ENCODE measurements at regions not wholly inside any gene's neighbourhood (a gene's known extent, or its start where the extent isn't known, plus 50 kb on each side); places are given as distances from the start of the nearest gene placed in this dataset.

DNA sequence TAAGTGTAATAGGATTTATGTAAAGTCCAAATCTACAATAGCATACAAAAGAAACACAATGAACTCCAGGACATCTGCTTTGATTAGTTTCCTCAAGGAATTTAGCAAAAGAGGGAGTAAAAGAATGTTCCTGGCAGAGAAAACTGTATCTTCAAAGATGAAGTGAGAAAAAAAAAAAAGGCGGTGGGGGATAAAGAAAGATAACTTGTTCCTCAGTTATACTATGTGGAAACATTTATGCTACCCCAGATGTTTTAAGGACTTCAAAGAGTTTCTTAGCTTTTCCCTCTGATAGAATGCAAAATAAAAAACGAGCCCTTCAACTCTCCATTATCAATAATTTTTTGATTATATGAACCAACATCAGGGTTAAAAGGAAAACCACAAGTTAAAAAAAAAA is 908.9 kb upstream of the ADGRL2 start:
- in situ Hi-C loops (cut with MboI; ENCODE audit: low pct_unique_long_range_greater_than_20kb, low sequenced_read_pairs, unreplicated experiment) = no loop called here
- TF ChIP-seq, protein P1, sequence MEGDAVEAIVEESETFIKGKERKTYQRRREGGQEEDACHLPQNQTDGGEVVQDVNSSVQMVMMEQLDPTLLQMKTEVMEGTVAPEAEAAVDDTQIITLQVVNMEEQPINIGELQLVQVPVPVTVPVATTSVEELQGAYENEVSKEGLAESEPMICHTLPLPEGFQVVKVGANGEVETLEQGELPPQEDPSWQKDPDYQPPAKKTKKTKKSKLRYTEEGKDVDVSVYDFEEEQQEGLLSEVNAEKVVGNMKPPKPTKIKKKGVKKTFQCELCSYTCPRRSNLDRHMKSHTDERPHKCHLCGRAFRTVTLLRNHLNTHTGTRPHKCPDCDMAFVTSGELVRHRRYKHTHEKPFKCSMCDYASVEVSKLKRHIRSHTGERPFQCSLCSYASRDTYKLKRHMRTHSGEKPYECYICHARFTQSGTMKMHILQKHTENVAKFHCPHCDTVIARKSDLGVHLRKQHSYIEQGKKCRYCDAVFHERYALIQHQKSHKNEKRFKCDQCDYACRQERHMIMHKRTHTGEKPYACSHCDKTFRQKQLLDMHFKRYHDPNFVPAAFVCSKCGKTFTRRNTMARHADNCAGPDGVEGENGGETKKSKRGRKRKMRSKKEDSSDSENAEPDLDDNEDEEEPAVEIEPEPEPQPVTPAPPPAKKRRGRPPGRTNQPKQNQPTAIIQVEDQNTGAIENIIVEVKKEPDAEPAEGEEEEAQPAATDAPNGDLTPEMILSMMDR (IDR thresholded peaks at IDR 0.05; ENCODE audit: extremely low read depth, insufficient read depth, missing control alignments) = no peak
- no peak for DNase-seq (ENCODE audit: low spot score)

DNA sequence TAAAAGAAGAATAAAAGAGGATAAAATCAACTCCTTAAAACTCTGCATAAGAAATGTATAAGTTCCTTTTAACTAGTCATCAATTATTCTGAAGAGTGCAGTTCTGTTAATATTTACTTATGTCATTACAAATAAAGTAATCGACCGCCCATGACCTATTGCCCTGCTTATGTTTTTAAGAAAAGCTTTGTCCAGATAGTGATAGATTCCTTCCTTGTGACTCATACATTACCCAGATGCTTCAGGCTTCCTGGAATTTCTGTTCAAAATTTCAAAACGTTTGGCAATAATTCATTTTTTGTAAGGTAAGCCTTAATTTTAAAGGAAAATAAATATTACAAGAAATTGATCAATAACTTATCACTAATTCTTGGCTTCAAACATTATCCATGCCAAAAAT is 918.2 kb upstream of the ADGRL2 start:
- TF ChIP-seq, protein P1 (IDR thresholded peaks at IDR 0.05; ENCODE audit: extremely low read depth, insufficient read depth, missing control alignments) = no peak
- in situ Hi-C loops (cut with MboI; ENCODE audit: low pct_unique_long_range_greater_than_20kb, low sequenced_read_pairs, unreplicated experiment) = no loop called here
- no peak for DNase-seq (ENCODE audit: low spot score)

DNA sequence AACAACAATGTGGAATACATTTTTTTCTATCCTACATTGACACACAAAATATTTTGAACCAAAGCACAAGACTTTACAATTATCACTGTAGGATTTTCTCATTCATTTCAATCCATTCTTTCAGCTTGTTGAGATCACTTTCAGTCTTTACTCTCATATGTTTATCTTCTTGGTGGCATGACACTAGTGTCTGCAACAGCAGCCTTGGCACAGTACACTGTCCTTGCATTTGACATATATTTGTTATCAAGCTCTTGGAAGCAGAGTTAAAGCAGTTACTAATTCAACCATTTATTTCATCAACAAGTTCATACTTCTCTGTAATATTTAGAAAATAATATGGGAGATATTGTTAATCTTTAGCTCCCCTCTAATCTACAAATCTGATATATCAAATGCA is 922.4 kb upstream of the ADGRL2 start:
- TF ChIP-seq, protein P1 (IDR thresholded peaks at IDR 0.05; ENCODE audit: extremely low read depth, insufficient read depth, missing control alignments) = no peak
- DNase-seq (ENCODE audit: low spot score) = no peak
- in situ Hi-C loops (cut with MboI; ENCODE audit: low pct_unique_long_range_greater_than_20kb, low sequenced_read_pairs, unreplicated experiment) = no loop called here

DNA sequence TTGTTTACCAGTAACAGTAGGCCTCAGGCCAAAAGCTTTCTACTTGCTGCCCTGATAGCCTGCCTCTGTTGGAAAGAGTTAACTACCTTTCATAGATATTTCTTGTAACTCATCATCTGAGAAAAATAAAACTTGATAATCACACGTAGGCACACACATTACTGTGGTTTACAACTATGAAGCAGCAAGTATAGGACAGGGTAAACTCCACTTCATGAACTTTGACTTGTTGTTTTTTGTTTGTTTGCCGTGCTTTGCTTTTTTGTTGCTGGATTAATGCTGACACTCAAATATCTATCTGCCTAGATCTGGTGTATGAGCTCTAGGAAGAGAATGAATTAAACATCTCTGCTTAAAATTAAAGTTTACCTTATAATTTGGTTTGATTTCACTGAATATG is 924.7 kb upstream of the ADGRL2 start:
- TF ChIP-seq, protein P1 (IDR thresholded peaks at IDR 0.05; ENCODE audit: extremely low read depth, insufficient read depth, missing control alignments) = no peak
- no peak for DNase-seq (ENCODE audit: low spot score)
- in situ Hi-C loops (cut with MboI; ENCODE audit: low pct_unique_long_range_greater_than_20kb, low sequenced_read_pairs, unreplicated experiment) = no loop called here

DNA sequence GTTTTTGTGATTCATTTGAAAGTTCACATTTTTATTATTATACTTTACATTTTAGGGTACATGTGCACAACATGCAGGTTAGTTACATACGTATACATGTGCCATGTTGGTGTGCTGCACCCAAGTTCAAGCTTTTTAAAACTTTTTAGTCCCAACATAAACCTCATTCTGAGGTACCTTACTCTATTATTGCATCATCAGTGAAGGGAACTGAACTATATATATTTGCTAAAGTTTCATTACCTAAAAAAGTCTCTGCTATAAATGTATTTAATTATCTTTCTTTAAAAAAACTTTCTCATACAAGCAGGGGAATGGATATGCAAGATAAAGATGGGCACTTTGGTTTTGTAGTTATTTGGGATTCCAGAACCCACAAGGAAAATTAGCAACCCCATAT is 931.4 kb upstream of the ADGRL2 start:
- TF ChIP-seq, protein P1 (IDR thresholded peaks at IDR 0.05; ENCODE audit: extremely low read depth, insufficient read depth, missing control alignments) = no peak
- no peak for DNase-seq (ENCODE audit: low spot score)
- in situ Hi-C loops (cut with MboI; ENCODE audit: low pct_unique_long_range_greater_than_20kb, low sequenced_read_pairs, unreplicated experiment) = no loop called here

DNA sequence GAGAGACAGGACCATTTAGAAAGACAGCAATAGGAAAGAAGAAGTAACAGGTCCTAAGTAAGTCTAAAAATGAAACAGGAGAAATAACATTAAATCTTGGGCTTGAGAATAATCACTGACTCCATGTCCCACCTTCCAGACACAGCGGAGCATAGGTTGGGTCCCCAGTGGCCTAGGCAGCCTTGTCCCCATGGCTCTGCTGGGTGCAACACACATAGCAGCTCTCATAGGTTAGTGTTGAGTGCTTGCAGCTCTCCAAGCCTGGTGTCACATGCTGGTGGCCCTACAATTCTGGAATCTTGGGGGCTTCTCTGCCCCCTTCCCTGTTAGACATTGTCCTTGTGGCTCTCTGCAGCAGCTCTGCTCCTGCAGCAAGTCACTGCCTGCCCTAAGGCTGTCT is 952.8 kb upstream of the ADGRL2 start:
- in situ Hi-C loops (cut with MboI; ENCODE audit: low pct_unique_long_range_greater_than_20kb, low sequenced_read_pairs, unreplicated experiment) = no loop called here
- TF ChIP-seq, protein P1 (IDR thresholded peaks at IDR 0.05; ENCODE audit: extremely low read depth, insufficient read depth, missing control alignments) = no peak
- DNase-seq (ENCODE audit: low spot score) = no peak

DNA sequence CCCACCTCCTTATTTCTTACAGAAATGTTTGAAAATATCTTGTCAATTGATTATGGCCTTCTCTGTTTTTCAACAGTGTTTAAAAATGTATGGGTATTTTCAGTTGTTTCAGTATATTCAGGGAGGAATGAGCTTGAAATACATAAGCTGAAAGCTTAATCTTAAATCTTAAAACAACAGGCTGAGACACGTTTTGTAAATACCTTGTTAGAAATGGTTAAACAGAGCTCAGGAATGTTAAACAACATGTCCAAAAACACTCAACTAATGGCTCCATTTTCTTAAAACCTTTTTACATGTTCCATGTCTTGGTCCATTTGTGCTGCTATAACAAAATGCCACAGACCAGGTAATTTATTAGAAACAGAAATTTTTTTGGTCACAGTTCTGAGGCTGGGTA is 953.8 kb upstream of the ADGRL2 start:
- no peak for DNase-seq (ENCODE audit: low spot score)
- in situ Hi-C loops (cut with MboI; ENCODE audit: low pct_unique_long_range_greater_than_20kb, low sequenced_read_pairs, unreplicated experiment) = no loop called here
- TF ChIP-seq, protein P1 (IDR thresholded peaks at IDR 0.05; ENCODE audit: extremely low read depth, insufficient read depth, missing control alignments) = no peak

Data from GM13977 (cell line).